ENCODE measurements at regions not wholly inside any gene's neighbourhood (a gene's known extent, or its start where the extent isn't known, plus 50 kb on each side); places are given as distances from the start of the nearest gene placed in this dataset.

DNA sequence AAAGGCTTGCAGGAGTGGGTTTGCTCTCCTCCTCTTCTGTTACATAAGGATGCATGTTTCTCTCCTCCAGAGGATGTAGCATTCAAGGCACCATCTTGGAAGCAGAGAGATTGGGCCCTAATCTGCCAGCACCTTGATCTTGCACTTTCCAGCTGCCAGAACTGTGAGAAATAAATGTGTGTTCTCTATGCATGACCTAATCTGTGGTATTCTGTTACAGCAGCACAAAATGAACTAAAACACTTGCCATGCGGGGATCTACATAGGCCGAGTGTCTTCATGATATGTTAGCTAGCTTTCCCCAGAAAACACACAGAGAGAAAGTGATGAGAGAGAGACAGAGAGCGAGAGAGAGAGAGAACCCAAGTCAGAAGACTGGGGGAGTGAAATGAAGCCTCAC, 273.5 kb downstream of the UTP18 start:
- TF ChIP-seq EZH2phosphoT487 (IDR thresholded peaks at IDR 0.05; ENCODE audit: unreplicated experiment) (no peak), JUNB (IDR thresholded peaks at IDR 0.05; ENCODE audit: unreplicated experiment) (no peak)
- H3K27me3 Mint-ChIP-seq (ENCODE audit: insufficient read depth, low read depth, poor library complexity), result peaks cover 1% of the 10 kb centered on the region
- H3K27ac Mint-ChIP-seq, result no peak overlapping the region
- H3K4me2 ChIP-seq, result no peak overlapping the region
- peaks cover 13% of the 10 kb centered on the region for H3K4me1 Mint-ChIP-seq
- no peaks in the 10 kb centered on the region for H4K20me1 ChIP-seq (replicated peaks; ENCODE audit: insufficient read depth)
- H3K79me2 ChIP-seq (replicated peaks; ENCODE audit: insufficient read depth), result no peaks in the 10 kb centered on the region
- ATAC-seq (no peak), DNase-seq (ENCODE audit: low spot score) (no peak)
- no peaks in the 10 kb centered on the region for H3F3A ChIP-seq (replicated peaks; ENCODE audit: low read depth)
- H3K36me3 ChIP-seq (ENCODE audit: insufficient read depth), result no peaks in the 10 kb centered on the region
- no peaks in the 10 kb centered on the region for H3K4me1 ChIP-seq (ENCODE audit: insufficient read depth)
- H3K9me2 ChIP-seq (ENCODE audit: insufficient read depth), result no peaks in the 10 kb centered on the region
- no peak overlapping the region for H3K4me3 ChIP-seq
- no peaks in the 10 kb centered on the region for H3K27me3 ChIP-seq (ENCODE audit: insufficient read depth)
- no peak overlapping the region for H2AFZ ChIP-seq
- no peak overlapping the region for H3K27ac ChIP-seq (ENCODE audit: low read depth)
- H3K4me3 Mint-ChIP-seq, result no peak overlapping the region
- H3K9me3 Mint-ChIP-seq, result no peaks in the 10 kb centered on the region
- H3K36me3 Mint-ChIP-seq (ENCODE audit: low read depth), result no peaks in the 10 kb centered on the region

DNA sequence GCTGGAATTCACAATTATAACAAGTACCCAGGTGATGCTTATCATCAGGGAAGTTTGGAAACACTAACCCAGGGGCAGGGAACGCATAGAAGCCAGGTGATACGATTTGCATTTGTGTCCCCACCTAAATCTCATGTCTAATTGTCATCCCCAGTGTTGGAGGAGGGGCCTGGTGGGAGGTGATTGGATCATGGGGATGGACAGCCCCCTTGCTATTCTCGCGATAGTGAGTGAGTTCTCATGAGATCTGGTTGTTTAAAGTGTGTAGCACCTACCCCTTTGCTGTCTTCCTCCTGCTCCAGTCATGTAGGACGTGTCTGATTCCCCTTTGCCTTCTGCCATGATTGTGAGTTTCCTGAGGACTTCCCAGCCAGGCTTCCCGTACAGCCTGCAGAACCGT, 276.3 kb downstream of the UTP18 start:
- no peaks in the 10 kb centered on the region for H3K36me3 Mint-ChIP-seq (ENCODE audit: low read depth)
- H3K27me3 Mint-ChIP-seq (ENCODE audit: insufficient read depth, low read depth, poor library complexity), result peaks cover 1% of the 10 kb centered on the region
- DNase-seq (ENCODE audit: low spot score), result no peak

DNA sequence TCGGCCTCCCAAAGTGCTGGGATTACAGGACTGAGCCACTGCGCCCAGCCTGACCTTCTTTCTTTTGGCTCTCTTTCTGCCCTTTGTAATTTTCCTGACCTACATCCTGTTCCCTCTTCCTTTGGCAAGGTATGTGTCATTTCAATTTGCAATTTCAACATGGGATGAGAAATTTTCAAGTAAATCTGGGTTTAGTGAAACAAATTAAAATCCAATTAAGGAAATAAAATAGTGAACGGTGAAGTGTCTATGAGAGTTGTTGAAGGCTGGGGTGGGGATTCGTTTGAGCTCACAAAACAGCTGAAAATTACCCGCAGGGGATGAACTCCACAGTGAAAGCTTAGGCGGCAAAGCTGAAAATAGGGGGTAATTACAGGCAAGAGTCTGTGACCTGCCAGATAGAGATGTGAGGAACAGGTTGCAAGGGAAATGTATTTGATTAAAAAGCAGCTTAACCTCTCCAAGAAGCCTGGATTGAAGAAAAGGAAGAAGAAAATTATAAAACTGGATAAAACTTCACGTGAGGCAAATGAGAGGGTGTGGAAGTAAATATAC, 277.7 kb downstream of the UTP18 start:
- H3K27me3 Mint-ChIP-seq (ENCODE audit: insufficient read depth, low read depth, poor library complexity), result peaks cover 3% of the 10 kb centered on the region
- no peaks in the 10 kb centered on the region for H3K4me1 ChIP-seq (ENCODE audit: insufficient read depth)
- no peaks in the 10 kb centered on the region for H3K9me3 Mint-ChIP-seq
- peaks cover 13% of the 10 kb centered on the region for H3K4me1 Mint-ChIP-seq
- H3K27me3 ChIP-seq (ENCODE audit: insufficient read depth), result no peaks in the 10 kb centered on the region
- no peaks in the 10 kb centered on the region for H3K79me2 ChIP-seq (replicated peaks; ENCODE audit: insufficient read depth)
- H3K36me3 Mint-ChIP-seq (ENCODE audit: low read depth), result no peaks in the 10 kb centered on the region
- no peaks in the 10 kb centered on the region for H3K36me3 ChIP-seq (ENCODE audit: insufficient read depth)
- DNase-seq (ENCODE audit: low spot score), result no peak
- no peaks in the 10 kb centered on the region for H3K9me2 ChIP-seq (ENCODE audit: insufficient read depth)
- H2AFZ ChIP-seq, result peak overlapping the region; percentile 70; the same call in 1 of the 2 replicates
- no peak overlapping the region for H3K4me3 Mint-ChIP-seq
- H3K27ac ChIP-seq (ENCODE audit: low read depth), result no peak overlapping the region
- no peaks in the 10 kb centered on the region for H3F3A ChIP-seq (replicated peaks; ENCODE audit: low read depth)
- no peak overlapping the region for H3K4me3 ChIP-seq
- no peak for ATAC-seq
- no peak overlapping the region for H3K4me2 ChIP-seq
- no peak overlapping the region for H3K27ac Mint-ChIP-seq
- no peaks in the 10 kb centered on the region for H4K20me1 ChIP-seq (replicated peaks; ENCODE audit: insufficient read depth)
- TF ChIP-seq, protein P1, sequence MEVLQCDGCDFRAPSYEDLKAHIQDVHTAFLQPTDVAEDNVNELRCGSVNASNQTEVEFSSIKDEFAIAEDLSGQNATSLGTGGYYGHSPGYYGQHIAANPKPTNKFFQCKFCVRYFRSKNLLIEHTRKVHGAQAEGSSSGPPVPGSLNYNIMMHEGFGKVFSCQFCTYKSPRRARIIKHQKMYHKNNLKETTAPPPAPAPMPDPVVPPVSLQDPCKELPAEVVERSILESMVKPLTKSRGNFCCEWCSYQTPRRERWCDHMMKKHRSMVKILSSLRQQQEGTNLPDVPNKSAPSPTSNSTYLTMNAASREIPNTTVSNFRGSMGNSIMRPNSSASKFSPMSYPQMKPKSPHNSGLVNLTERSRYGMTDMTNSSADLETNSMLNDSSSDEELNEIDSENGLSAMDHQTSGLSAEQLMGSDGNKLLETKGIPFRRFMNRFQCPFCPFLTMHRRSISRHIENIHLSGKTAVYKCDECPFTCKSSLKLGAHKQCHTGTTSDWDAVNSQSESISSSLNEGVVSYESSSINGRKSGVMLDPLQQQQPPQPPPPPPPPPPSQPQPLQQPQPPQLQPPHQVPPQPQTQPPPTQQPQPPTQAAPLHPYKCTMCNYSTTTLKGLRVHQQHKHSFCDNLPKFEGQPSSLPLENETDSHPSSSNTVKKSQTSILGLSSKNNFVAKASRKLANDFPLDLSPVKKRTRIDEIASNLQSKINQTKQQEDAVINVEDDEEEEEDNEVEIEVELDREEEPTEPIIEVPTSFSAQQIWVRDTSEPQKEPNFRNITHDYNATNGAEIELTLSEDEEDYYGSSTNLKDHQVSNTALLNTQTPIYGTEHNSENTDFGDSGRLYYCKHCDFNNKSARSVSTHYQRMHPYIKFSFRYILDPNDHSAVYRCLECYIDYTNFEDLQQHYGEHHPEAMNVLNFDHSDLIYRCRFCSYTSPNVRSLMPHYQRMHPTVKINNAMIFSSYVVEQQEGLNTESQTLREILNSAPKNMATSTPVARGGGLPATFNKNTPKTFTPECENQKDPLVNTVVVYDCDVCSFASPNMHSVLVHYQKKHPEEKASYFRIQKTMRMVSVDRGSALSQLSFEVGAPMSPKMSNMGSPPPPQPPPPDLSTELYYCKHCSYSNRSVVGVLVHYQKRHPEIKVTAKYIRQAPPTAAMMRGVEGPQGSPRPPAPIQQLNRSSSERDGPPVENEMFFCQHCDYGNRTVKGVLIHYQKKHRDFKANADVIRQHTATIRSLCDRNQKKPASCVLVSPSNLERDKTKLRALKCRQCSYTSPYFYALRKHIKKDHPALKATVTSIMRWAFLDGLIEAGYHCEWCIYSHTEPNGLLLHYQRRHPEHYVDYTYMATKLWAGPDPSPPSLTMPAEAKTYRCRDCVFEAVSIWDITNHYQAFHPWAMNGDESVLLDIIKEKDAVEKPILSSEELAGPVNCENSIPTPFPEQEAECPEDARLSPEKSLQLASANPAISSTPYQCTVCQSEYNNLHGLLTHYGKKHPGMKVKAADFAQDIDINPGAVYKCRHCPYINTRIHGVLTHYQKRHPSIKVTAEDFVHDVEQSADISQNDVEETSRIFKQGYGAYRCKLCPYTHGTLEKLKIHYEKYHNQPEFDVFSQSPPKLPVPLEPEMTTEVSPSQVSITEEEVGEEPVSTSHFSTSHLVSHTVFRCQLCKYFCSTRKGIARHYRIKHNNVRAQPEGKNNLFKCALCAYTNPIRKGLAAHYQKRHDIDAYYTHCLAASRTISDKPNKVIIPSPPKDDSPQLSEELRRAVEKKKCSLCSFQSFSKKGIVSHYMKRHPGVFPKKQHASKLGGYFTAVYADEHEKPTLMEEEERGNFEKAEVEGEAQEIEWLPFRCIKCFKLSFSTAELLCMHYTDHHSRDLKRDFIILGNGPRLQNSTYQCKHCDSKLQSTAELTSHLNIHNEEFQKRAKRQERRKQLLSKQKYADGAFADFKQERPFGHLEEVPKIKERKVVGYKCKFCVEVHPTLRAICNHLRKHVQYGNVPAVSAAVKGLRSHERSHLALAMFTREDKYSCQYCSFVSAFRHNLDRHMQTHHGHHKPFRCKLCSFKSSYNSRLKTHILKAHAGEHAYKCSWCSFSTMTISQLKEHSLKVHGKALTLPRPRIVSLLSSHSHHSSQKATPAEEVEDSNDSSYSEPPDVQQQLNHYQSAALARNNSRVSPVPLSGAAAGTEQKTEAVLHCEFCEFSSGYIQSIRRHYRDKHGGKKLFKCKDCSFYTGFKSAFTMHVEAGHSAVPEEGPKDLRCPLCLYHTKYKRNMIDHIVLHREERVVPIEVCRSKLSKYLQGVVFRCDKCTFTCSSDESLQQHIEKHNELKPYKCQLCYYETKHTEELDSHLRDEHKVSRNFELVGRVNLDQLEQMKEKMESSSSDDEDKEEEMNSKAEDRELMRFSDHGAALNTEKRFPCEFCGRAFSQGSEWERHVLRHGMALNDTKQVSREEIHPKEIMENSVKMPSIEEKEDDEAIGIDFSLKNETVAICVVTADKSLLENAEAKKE (CRISPR knock-in tag; IDR thresholded peaks at IDR 0.05), result no peak

More for the DNA sequence above, 276.3 kb downstream of the UTP18 start:
- Histone ChIP-seq H3K27ac (ENCODE audit: low read depth) (no peak overlapping the region), H3F3A (replicated peaks; ENCODE audit: low read depth) (no peaks in the 10 kb centered on the region), H3K9me2 (ENCODE audit: insufficient read depth) (no peaks in the 10 kb centered on the region), H4K20me1 (replicated peaks; ENCODE audit: insufficient read depth) (no peaks in the 10 kb centered on the region), H3K4me3 (no peak overlapping the region), H2AFZ (no peak overlapping the region), H3K4me1 (ENCODE audit: insufficient read depth) (no peaks in the 10 kb centered on the region), H3K4me2 (no peak overlapping the region), H3K79me2 (replicated peaks; ENCODE audit: insufficient read depth) (no peaks in the 10 kb centered on the region), H3K36me3 (ENCODE audit: insufficient read depth) (no peaks in the 10 kb centered on the region), H3K27me3 (ENCODE audit: insufficient read depth) (no peaks in the 10 kb centered on the region)
- H3K9me3 Mint-ChIP-seq, result no peaks in the 10 kb centered on the region
- H3K4me1 Mint-ChIP-seq, result peaks cover 13% of the 10 kb centered on the region
- no peak overlapping the region for H3K27ac Mint-ChIP-seq
- no peak for ATAC-seq
- no peak for TF ChIP-seq NANOG (IDR thresholded peaks at IDR 0.05; ENCODE audit: borderline replicate concordance)
- TF ChIP-seq POLR2AphosphoS5 (IDR thresholded peaks at IDR 0.05; ENCODE audit: low read depth), result no peak
- TF ChIP-seq, protein P2, sequence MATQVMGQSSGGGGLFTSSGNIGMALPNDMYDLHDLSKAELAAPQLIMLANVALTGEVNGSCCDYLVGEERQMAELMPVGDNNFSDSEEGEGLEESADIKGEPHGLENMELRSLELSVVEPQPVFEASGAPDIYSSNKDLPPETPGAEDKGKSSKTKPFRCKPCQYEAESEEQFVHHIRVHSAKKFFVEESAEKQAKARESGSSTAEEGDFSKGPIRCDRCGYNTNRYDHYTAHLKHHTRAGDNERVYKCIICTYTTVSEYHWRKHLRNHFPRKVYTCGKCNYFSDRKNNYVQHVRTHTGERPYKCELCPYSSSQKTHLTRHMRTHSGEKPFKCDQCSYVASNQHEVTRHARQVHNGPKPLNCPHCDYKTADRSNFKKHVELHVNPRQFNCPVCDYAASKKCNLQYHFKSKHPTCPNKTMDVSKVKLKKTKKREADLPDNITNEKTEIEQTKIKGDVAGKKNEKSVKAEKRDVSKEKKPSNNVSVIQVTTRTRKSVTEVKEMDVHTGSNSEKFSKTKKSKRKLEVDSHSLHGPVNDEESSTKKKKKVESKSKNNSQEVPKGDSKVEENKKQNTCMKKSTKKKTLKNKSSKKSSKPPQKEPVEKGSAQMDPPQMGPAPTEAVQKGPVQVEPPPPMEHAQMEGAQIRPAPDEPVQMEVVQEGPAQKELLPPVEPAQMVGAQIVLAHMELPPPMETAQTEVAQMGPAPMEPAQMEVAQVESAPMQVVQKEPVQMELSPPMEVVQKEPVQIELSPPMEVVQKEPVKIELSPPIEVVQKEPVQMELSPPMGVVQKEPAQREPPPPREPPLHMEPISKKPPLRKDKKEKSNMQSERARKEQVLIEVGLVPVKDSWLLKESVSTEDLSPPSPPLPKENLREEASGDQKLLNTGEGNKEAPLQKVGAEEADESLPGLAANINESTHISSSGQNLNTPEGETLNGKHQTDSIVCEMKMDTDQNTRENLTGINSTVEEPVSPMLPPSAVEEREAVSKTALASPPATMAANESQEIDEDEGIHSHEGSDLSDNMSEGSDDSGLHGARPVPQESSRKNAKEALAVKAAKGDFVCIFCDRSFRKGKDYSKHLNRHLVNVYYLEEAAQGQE (IDR thresholded peaks at IDR 0.05; ENCODE audit: unreplicated experiment), result no peak
- TF ChIP-seq ZNF114 (CRISPR knock-in tag; IDR thresholded peaks at IDR 0.05), result no peak
- TF ChIP-seq ZNF331 (CRISPR knock-in tag; IDR thresholded peaks at IDR 0.05; ENCODE audit: low read depth), result no peak
- TF ChIP-seq EZH2phosphoT487 (IDR thresholded peaks at IDR 0.05; ENCODE audit: unreplicated experiment), result no peak
- no peak overlapping the region for H3K4me3 Mint-ChIP-seq
